OCI-M1 (cell line): ENCODE measurements at regions not wholly inside any gene's neighbourhood (a gene's known extent, or its start where the extent isn't known, plus 50 kb on each side); places are given as distances from the start of the nearest gene placed in this dataset.

ENCODE experiments used
- DNase-seq: peaks from one replicate; lab custom pipeline; 2025; lab: John Stamatoyannopoulos, UW

- DNase-seq, result no peak
Observed at GRCh38 chr11:69918231-69918937, 99.2 kb upstream of the FGF3 start.

GRCh38 chr11:69918938-69919650 lies 99.9 kb upstream of the FGF3 start:
- DNase-seq, result peak; percentile 96

GRCh38 chr11:69919659-69920344 lies 100.6 kb upstream of the FGF3 start:
- DNase-seq, result no peak

- DNase-seq, result no peak
Observed at GRCh38 chr11:69920345-69921127, 101.3 kb upstream of the FGF3 start.

GRCh38 chr11:69921128-69922014 lies 102.2 kb upstream of the FGF3 start:
- no peak for DNase-seq

GRCh38 chr11:69922015-69922595 lies 102.9 kb upstream of the FGF3 start:
- no peak for DNase-seq

- no peak for DNase-seq
Observed at GRCh38 chr11:69922596-69923111, 103.4 kb upstream of the FGF3 start.

- DNase-seq, result no peak
Observed at GRCh38 chr11:69923196-69923595, 104.0 kb upstream of the FGF3 start.

GRCh38 chr11:69923641-69924307 lies 104.6 kb upstream of the FGF3 start:
- no peak for DNase-seq

GRCh38 chr11:69924308-69925161 lies 105.3 kb upstream of the FGF3 start:
- DNase-seq, result no peak

GRCh38 chr11:69925366-69926196 lies 106.4 kb upstream of the FGF3 start:
- no peak for DNase-seq

- peak; percentile 46 for DNase-seq
Observed at GRCh38 chr11:69926376-69927050, 107.3 kb upstream of the FGF3 start.

- no peak for DNase-seq
Observed at GRCh38 chr11:69928121-69928520, 108.9 kb upstream of the FGF3 start.

GRCh38 chr11:69928975-69929374 lies 109.8 kb upstream of the FGF3 start:
- no peak for DNase-seq

GRCh38 chr11:69930081-69931059 lies 111.2 kb upstream of the FGF3 start:
- DNase-seq, result no peak
